Aorta (tissue), 5 donors: ENCODE measurements at regions not wholly inside any gene's neighbourhood (a gene's known extent, or its start where the extent isn't known, plus 50 kb on each side); places are given as distances from the start of the nearest gene placed in this dataset.

ENCODE experiments used
- ATAC-seq: fragments of 200-7000 bp; cut with Tn5 transposase; one replicate; pipeline ENCODE4 v1.9.1; 2022; ENCODE audit warnings: moderate library complexity; ENCODE audit not compliant: low FRiP score
- DNase-seq, 2 donors: peaks; one replicate each; pipeline ENCODE4 v3.0.0-alpha.2; 2020
- H3K27ac ChIP-seq, 2 donors: one replicate each; pipeline ENCODE4 v1.5.1; 2013; ENCODE audit warnings: low read length in 2 of 2, mild to moderate bottlenecking in 2 of 2, moderate library complexity in 2 of 2, control low read depth in 1 of 2, inconsistent platforms in 1 of 2, low read depth in 1 of 2
- H3K27me3 ChIP-seq, 2 donors: one replicate each; pipeline ENCODE4 v1.6.1; 2013; ENCODE audit warnings: control low read depth in 1 of 2, low read length in 1 of 2, mild to moderate bottlenecking in 1 of 2, moderate library complexity in 1 of 2; ENCODE audit not compliant: insufficient read depth in 2 of 2, control insufficient read depth in 1 of 2
- H3K36me3 ChIP-seq, 2 donors: one replicate each; pipeline ENCODE4 v1.6.1; 2013; ENCODE audit warnings: control low read depth in 1 of 2, low read length in 1 of 2, mild to moderate bottlenecking in 1 of 2; ENCODE audit not compliant: insufficient read depth in 2 of 2, control insufficient read depth in 1 of 2
- H3K4me1 ChIP-seq, 2 donors: one replicate each; pipeline ENCODE4 v1.6.1; 2013; ENCODE audit warnings: low read length in 2 of 2, control low read depth in 1 of 2, mild to moderate bottlenecking in 1 of 2, moderate library complexity in 1 of 2; ENCODE audit not compliant: insufficient read depth in 2 of 2, control insufficient read depth in 1 of 2
- H3K4me3 ChIP-seq, 2 donors: one replicate each; pipeline ENCODE4 v1.5.1; 2013; ENCODE audit warnings: low read length in 2 of 2, control low read depth in 1 of 2, mild to moderate bottlenecking in 1 of 2
- H3K9me3 ChIP-seq: one replicate; pipeline ENCODE4 v1.6.1; 2013; ENCODE audit warnings: mild to moderate bottlenecking, low read length; ENCODE audit not compliant: control insufficient read depth
- WGBS, 2 donors: extraction: QIAGEN DNeasy Blood & Tissue Kit; methylation state at CpG; one replicate each; pipeline ENCODE4 v1.1.7; 2013; 5-methylcytosine and 5-hydroxymethylcytosine counted together
- intact Hi-C, 2 donors: fragments of 100-400 bp; cut with DNase I; formaldehyde crosslinking; loops; one replicate each; pipeline versions ENCODE4 v1.14.2 to v1.15.0; 2022
- donor health status: healthy with polysubstance abuse.
- donor health status: Bipolar disorder and iron deficiency.
- donor health status: DM: no; HTN: no; CAD: no.
- donor health status: DM: no; HTN: no; CAD: no.
- donor health status: DM: yes; HTN: yes; CAD: no.

DNA sequence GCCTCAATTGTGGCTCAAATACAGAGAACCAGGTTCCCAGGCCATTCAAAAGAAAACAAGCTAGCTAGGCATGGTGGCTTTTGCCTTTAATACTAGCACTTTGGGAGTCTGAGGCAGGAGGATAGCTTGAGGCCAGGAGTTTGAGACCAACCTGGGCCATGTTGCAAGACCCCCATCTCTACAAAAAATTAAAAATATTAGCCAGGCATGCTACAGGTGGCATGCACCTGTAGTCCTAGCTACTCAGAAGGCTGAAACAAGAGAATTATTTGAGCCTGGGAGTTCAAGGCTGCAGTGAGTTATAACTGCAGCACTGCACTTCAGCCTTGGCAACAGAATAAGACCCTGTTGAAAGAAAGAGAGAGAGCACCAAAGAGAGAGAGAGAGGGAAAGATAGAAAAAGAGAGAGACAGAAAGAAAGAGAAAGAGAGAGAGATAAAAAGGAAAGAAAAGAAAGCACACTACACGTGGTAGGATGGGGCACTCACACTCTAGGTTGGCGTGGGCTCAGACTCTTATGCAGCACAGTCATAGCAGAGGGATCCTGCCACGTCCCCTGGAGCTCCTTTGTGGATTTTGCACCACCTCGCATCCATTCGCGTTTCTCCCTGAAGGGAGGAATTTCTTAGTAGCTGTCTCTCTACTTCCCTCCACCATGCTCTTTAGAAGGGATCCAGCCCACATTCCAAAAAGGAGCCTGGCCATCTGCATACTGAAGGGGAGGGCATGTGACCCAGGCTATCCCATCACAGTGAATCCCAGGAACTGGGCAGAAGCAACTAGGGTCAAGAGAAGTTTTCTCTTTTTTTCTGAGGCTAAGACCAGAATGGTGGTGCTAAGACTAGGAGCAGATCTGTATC, 789.9 kb downstream of the UQCRFS1 start:
- Histone ChIP-seq H3K9me3 (no peaks in the 10 kb centered on the region), H3K27me3 (no peaks in the 10 kb centered on the region), H3K36me3 (no peaks in the 10 kb centered on the region), H3K4me3 (no peak overlapping the region), H3K27ac (no peak overlapping the region), H3K4me1 (no peaks in the 10 kb centered on the region)
- no peak for ATAC-seq
- DNase-seq: no peak
- intact Hi-C loops: no loop called here
- whole genome bisulfite sequencing, 2 donors: 53 to 70% methylated on average over 6 of the region's 6 CpGs

DNA sequence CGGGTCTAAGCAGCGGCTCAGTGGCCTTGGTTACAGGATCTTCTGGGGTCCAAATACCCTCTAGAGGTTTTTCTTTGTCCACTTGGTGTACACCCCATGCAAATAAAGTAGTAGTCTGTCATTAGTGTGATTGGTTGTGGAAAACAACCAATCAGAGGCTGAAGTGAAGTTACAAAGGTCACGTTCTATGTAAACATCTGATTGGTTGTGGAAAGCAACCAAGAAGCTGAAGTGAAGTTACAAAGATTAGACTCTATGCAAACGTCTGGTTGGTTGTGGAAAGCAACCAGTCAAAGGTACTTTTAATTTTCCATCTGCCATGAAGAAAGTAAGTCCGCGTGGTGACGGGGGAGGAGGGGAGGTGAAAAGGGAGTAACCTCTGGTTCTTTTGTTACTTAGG, 790.9 kb downstream of the UQCRFS1 start:
- intact Hi-C loops: no loop called here
- no peak overlapping the region for H3K4me3 ChIP-seq
- no peaks in the 10 kb centered on the region for H3K27me3 ChIP-seq
- no peaks in the 10 kb centered on the region for H3K4me1 ChIP-seq
- no peaks in the 10 kb centered on the region for H3K9me3 ChIP-seq
- DNase-seq: no peak
- no peaks in the 10 kb centered on the region for H3K36me3 ChIP-seq
- ATAC-seq: no peak
- H3K27ac ChIP-seq: no peak overlapping the region
- 74 to 79% methylated on average over 7 of the region's 7 CpGs for WGBS, 2 donors

DNA sequence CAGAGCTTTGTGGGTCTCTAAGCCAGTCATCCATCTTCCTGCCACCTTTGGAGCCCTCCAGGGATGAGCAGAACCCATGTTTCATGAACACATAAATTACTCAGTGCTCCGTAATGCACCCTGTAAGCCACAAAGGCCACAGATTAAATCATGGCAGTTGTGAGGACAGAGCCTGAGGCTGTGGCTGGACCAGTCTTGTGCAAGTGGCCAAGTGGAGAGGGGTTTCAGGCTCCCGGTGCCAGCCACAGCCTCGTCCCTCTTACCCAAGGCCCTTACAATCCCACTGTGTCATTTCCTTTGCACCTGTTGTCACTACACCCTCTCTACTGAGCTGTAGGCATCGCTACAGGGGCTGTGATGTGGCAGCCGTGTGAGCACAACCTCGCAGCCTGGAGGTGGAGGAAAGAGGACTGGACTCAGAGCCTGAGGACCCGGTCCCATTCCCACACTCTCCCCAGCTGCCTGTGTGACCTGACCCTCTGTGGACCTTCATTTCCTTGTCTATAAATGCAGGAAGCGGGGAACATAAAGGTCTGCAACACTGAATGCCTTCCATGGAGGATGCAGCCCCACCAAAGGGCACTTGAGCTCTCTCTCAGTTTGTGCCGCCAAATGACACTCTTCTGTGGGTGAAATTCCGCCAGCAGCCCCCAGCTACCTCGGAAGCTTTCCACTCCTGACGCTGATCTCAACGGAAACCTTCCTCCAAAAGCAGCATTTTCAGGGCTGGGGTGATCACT, 792.0 kb downstream of the UQCRFS1 start:
- no peak overlapping the region for H3K4me3 ChIP-seq
- intact Hi-C loops: no loop called here
- no peak overlapping the region for H3K27ac ChIP-seq
- H3K4me1 ChIP-seq: no peaks in the 10 kb centered on the region
- no peak for DNase-seq
- H3K36me3 ChIP-seq: no peaks in the 10 kb centered on the region
- H3K27me3 ChIP-seq: no peaks in the 10 kb centered on the region
- no peaks in the 10 kb centered on the region for H3K9me3 ChIP-seq
- WGBS, 2 donors: 60 to 75% methylated on average over 13 of the region's 13 CpGs
- ATAC-seq: peak; percentile 53

DNA sequence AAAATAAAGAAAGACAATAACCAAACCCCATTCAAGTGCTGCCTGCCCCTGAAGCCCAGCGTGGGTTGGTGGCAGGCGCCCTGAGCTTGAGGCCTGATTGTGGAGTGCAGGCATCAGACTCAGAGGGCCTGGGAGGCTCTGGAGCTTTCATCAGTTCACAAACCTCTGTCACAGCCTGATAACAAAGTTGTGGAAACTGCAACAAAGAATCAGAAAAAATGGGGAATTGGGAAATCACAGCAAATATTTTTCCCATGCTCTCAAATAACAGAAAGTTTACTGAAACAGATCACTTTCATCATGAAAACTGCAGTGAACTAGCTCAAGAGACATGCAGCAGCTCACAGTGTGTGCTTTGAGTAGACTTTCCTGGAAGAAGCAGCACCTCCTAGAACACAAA, 793.6 kb downstream of the UQCRFS1 start:
- WGBS, 2 donors: 72 to 80% methylated on average over 2 of the region's 2 CpGs
- no peak for DNase-seq

DNA sequence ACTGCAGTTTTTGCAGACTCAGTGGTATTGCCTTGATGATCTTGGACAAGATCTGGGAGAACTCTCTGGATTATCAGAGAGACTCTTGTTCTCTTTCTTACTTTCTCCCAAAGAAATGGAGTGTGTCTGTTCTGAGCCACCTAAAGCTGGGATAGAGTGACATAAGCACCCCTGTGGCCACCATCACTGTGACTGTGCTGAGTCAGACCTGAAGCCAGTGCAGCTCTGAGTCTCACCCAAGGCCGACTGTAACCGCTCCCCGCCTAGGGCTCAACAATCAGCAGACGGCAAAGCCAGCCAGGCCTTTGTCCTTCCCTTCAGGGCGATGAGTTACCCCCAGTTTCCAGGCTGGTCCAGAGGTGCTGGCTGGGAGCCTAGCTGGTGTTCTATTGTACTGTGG, 795.6 kb downstream of the UQCRFS1 start:
- intact Hi-C loops: no loop called here
- Histone ChIP-seq H3K4me3 (no peak overlapping the region), H3K36me3 (no peaks in the 10 kb centered on the region), H3K4me1 (no peaks in the 10 kb centered on the region), H3K27me3 (no peaks in the 10 kb centered on the region), H3K27ac (no peak overlapping the region), H3K9me3 (no peaks in the 10 kb centered on the region)
- DNase-seq: no peak
- no peak for ATAC-seq
- 74 to 91% methylated on average over 5 of the region's 5 CpGs for WGBS, 2 donors

More for the DNA sequence above, 793.6 kb downstream of the UQCRFS1 start:
- Histone ChIP-seq H3K4me1 (no peaks in the 10 kb centered on the region), H3K27me3 (no peaks in the 10 kb centered on the region), H3K4me3 (no peak overlapping the region), H3K9me3 (no peaks in the 10 kb centered on the region), H3K36me3 (no peaks in the 10 kb centered on the region), H3K27ac (no peak overlapping the region)
- no peak for ATAC-seq
- intact Hi-C loops: no loop called here

DNA sequence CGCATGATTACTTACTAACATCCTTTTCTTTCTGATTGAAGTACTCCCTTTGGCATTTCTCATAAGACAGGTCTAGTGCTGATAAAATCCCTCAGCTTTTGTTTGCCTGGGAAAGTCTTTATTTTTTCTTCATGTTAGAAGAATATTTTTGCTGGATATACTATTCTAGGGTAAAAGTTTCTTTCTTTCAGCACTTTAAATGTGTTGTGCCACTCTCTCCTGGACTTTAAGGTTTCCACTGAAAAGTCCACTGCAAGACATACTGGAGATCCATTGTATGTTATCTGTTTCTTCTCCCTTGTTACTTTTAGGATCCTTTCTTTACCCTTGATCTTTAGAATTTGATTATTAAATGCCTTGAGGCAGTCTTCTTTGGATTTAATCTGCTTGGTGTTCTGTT, 796.7 kb downstream of the UQCRFS1 start:
- no peak overlapping the region for H3K27ac ChIP-seq
- no peaks in the 10 kb centered on the region for H3K4me1 ChIP-seq
- intact Hi-C loops: no loop called here
- H3K36me3 ChIP-seq: no peaks in the 10 kb centered on the region
- ATAC-seq (no peak), DNase-seq (no peak)
- no peaks in the 10 kb centered on the region for H3K27me3 ChIP-seq
- WGBS, 2 donors: 95% methylated on average over 1 of the region's 1 CpG
- no peak overlapping the region for H3K4me3 ChIP-seq
- no peaks in the 10 kb centered on the region for H3K9me3 ChIP-seq

DNA sequence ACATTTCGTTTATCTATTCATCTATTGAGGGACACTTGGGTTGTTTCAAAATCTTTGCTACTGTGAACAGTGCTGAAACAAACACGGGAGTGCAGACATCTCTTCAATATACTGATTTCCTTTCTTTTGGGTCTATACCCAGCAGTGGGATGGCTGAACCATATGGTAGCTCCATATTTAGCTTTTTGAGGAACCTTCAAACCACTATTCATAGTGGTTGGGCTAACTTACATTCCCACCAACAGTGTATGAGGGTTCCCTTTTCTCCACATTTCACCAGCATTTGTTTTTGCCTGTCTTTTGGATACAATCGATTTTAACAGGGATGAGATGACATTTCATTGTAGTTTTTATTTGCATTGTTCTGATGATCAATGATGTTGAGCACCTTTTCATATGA, 798.2 kb downstream of the UQCRFS1 start:
- Histone ChIP-seq H3K27me3 (no peaks in the 10 kb centered on the region), H3K9me3 (peaks cover 2% of the 10 kb centered on the region), H3K36me3 (no peaks in the 10 kb centered on the region), H3K27ac (no peak overlapping the region), H3K4me3 (no peak overlapping the region), H3K4me1 (no peaks in the 10 kb centered on the region)
- ATAC-seq (no peak), DNase-seq (no peak)
- WGBS, 2 donors: 26 to 64% methylated on average over 3 of the region's 3 CpGs
- intact Hi-C loops: no loop called here

DNA sequence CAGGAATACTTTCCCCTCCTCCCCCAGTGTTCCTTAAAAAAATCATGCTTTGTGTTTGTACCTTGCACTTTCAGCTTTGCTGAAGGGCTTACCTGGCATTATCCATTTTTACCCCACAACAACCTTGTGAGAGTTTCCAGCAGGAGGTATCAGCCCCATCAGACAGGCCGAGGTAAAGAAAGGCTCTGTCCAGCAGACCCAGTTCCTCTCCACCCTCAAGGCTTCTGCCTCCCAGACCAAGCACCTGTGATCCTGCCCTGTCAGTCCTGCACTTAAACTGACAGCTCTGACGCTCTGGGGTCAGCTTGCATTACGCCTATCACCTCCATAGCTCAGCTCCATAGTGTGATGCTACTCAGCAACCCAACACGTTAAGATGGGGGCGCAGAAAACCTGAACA, 803.1 kb downstream of the UQCRFS1 start:
- no peak for DNase-seq
- H3K9me3 ChIP-seq: peaks cover 2% of the 10 kb centered on the region
- H3K27ac ChIP-seq: no peak overlapping the region
- 61 to 62% methylated on average over 5 of the region's 5 CpGs for WGBS, 2 donors
- H3K4me3 ChIP-seq: no peak overlapping the region
- no peaks in the 10 kb centered on the region for H3K36me3 ChIP-seq
- no peak for ATAC-seq
- peaks cover 0 to 2% of the 10 kb centered on the region in 2 donors for H3K27me3 ChIP-seq
- no peaks in the 10 kb centered on the region for H3K4me1 ChIP-seq
- intact Hi-C loops: no loop called here

DNA sequence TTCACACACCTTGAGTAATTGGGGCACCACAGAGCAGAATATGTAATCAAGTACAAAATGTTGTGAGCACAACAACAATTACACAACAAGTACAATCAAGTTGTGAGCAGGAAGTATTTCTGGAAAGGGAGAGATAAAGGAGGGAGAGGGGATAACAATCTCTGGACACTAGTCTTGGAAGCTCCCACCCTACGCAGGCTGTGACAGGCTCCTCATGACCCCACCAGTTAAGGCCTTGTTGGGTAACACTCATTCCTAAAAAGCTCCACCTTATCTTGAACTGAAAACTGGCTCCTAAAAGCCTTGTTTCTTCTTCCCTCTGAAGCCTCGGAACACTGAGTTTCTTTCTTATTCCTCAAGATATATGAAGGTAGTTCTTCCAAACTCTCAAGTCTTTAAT, 806.0 kb downstream of the UQCRFS1 start:
- intact Hi-C loops: no loop called here
- no peak overlapping the region for H3K27ac ChIP-seq

More for the DNA sequence above, 806.0 kb downstream of the UQCRFS1 start:
- WGBS, 2 donors: 61 to 69% methylated on average over 2 of the region's 2 CpGs
- ATAC-seq: no peak
- Histone ChIP-seq H3K27me3 (peaks cover 0 to 2% of the 10 kb centered on the region in 2 donors), H3K36me3 (no peaks in the 10 kb centered on the region), H3K4me1 (no peaks in the 10 kb centered on the region), H3K4me3 (no peak overlapping the region), H3K9me3 (peaks cover 2% of the 10 kb centered on the region)
- no peak for DNase-seq
